Fibroblast of lung (primary cell): ENCODE measurements at regions not wholly inside any gene's neighbourhood (a gene's known extent, or its start where the extent isn't known, plus 50 kb on each side); places are given as distances from the start of the nearest gene placed in this dataset.

Experiments
- DNase-seq, 2 donors: peaks; one replicate each; pipeline versions ENCODE4 v3.0.0 to v3.0.0-alpha.2; 2010; ENCODE audit warnings: low read depth in 2 of 2
- H2AFZ ChIP-seq: 2 replicates; pipeline ENCODE4 v1.5.1; 2012; ENCODE audit warnings: low read length, control low read depth, inconsistent platforms
- H3K27ac ChIP-seq: 2 replicates; pipeline ENCODE4 v1.5.1; 2011; ENCODE audit warnings: low read length, control low read depth; ENCODE audit not compliant: insufficient read depth
- H3K27me3 ChIP-seq: 2 replicates; pipeline ENCODE4 v1.5.1; 2011; ENCODE audit warnings: mild to moderate bottlenecking, low read length; ENCODE audit not compliant: control insufficient read depth, insufficient read depth
- H3K36me3 ChIP-seq: 2 replicates; pipeline ENCODE4 v1.5.1; 2011; ENCODE audit warnings: low read length; ENCODE audit not compliant: control insufficient read depth, insufficient read depth
- H3K4me1 ChIP-seq: 2 replicates; pipeline ENCODE4 v1.5.1; 2011; ENCODE audit warnings: low read length; ENCODE audit not compliant: control insufficient read depth, insufficient read depth; ENCODE audit errors: extremely low read depth
- H3K4me2 ChIP-seq: 2 replicates; pipeline ENCODE4 v1.5.1; 2011; ENCODE audit warnings: low read length, control low read depth; ENCODE audit not compliant: insufficient read depth; ENCODE audit errors: extremely low read depth
- H3K4me3 ChIP-seq, 4 experiments: fragments of 200-600 bp in 1 of 4; sonication (generic) in 1 of 4; replicated peaks in 1 of 4; 2 replicates each; pipeline ENCODE4 v1.5.1; 2011 to 2016; ENCODE audit warnings: low read length in 4 of 4, low read depth in 3 of 4, mild to moderate bottlenecking in 3 of 4, control low read depth in 2 of 4, inconsistent platforms in 1 of 4, mixed read lengths in 1 of 4; ENCODE audit not compliant: insufficient read depth in 1 of 4; ENCODE audit errors: control extremely low read depth in 1 of 4
- H3K79me2 ChIP-seq: 2 replicates; pipeline ENCODE4 v1.5.1; 2012; ENCODE audit warnings: mild to moderate bottlenecking, low read length, inconsistent platforms; ENCODE audit not compliant: control insufficient read depth, insufficient read depth
- H3K9ac ChIP-seq: 2 replicates; pipeline ENCODE4 v1.5.1; 2011; ENCODE audit warnings: mild to moderate bottlenecking, low read length, control low read depth; ENCODE audit not compliant: insufficient read depth
- H3K9me3 ChIP-seq: 2 replicates; pipeline ENCODE4 v1.5.1; 2012; ENCODE audit warnings: low read depth, low read length; ENCODE audit not compliant: control insufficient read depth, insufficient read depth
- H4K20me1 ChIP-seq: 2 replicates; pipeline ENCODE4 v1.5.1; 2011; ENCODE audit warnings: low read length; ENCODE audit not compliant: control insufficient read depth, insufficient read depth; ENCODE audit errors: extremely low read depth
- CTCF ChIP-seq, 2 donors: IDR thresholded peaks in 1 of 2; conservative IDR thresholded peaks in 1 of 2; 1 replicate in 1 of 2; 2 replicates in 1 of 2; pipeline ENCODE4 v1.5.1; 2011 to 2012; ENCODE audit warnings: low read length in 2 of 2, control low read depth in 1 of 2, inconsistent platforms in 1 of 2, low read depth in 1 of 2, mild to moderate bottlenecking in 1 of 2
- EZH2 ChIP-seq: IDR thresholded peaks from 2 replicates; pipeline ENCODE4 v1.5.1; 2012; ENCODE audit warnings: low read length, control low read depth, mild to moderate bottlenecking; ENCODE audit errors: missing control alignments

GRCh38 chr15:93327364-93327763 lies 238.4 kb upstream of the RGMA start:
- no peaks in the 10 kb centered on the region for H4K20me1 ChIP-seq
- H2AFZ ChIP-seq, result no peak overlapping the region
- no peak for DNase-seq
- H3K9me3 ChIP-seq, result no peaks in the 10 kb centered on the region
- H3K9ac ChIP-seq, result no peak overlapping the region
- no peaks in the 10 kb centered on the region for H3K27me3 ChIP-seq
- no peak overlapping the region for H3K27ac ChIP-seq
- H3K4me1 ChIP-seq, result no peaks in the 10 kb centered on the region
- H3K36me3 ChIP-seq, result no peaks in the 10 kb centered on the region
- H3K4me3 ChIP-seq, result no peak overlapping the region
- no peak for TF ChIP-seq CTCF (conservative IDR thresholded peaks at IDR 0.05 in 1 of 2, IDR thresholded peaks at IDR 0.05 in 1 of 2; ENCODE audit: low read depth in 1 of 2, low read length in 2 of 2)
- TF ChIP-seq EZH2, result no peak
- H3K4me2 ChIP-seq, result no peak overlapping the region
- no peaks in the 10 kb centered on the region for H3K79me2 ChIP-seq

- Histone ChIP-seq H3K9me3 (no peaks in the 10 kb centered on the region), H4K20me1 (no peaks in the 10 kb centered on the region), H3K9ac (no peak overlapping the region), H2AFZ (no peak overlapping the region), H3K27me3 (no peaks in the 10 kb centered on the region), H3K27ac (no peak overlapping the region), H3K4me3 (no peak overlapping the region), H3K79me2 (no peaks in the 10 kb centered on the region), H3K4me2 (no peak overlapping the region), H3K36me3 (no peaks in the 10 kb centered on the region), H3K4me1 (no peaks in the 10 kb centered on the region)
- peak in 1 of 2 donors; percentile 10 for DNase-seq
- TF ChIP-seq EZH2 (no peak), CTCF (conservative IDR thresholded peaks at IDR 0.05 in 1 of 2, IDR thresholded peaks at IDR 0.05 in 1 of 2; ENCODE audit: low read depth in 1 of 2, low read length in 2 of 2) (no peak)
Observed at GRCh38 chr15:93324186-93324975, 235.4 kb upstream of the RGMA start.

DNA sequence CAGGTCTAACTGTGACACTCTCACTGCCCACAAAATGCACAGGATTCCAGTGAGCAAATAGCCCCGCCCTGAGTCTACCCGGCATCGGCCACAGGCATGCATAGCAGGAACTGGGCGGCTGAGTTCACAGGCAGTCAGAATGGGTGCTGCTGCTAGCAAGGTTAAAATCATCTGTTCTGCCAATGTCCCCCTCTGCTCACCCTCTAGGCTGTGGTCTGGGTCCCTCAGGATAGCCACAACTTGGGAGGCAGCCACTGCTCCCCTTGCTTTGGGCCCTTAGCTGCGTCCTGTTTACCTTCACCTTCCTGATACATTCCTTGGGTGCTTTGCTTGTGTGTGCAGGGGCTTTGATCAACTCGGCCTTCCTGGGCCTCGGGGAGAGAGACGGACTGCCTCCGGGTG lies 232.9 kb upstream of the RGMA start:
- H3K36me3 ChIP-seq, result no peaks in the 10 kb centered on the region
- no peak overlapping the region for H3K4me2 ChIP-seq
- no peaks in the 10 kb centered on the region for H3K79me2 ChIP-seq
- no peaks in the 10 kb centered on the region for H3K4me1 ChIP-seq
- no peaks in the 10 kb centered on the region for H3K9me3 ChIP-seq
- H2AFZ ChIP-seq, result no peak overlapping the region
- H3K9ac ChIP-seq, result no peak overlapping the region
- DNase-seq, result peak in 1 of 2 donors; percentile 56
- no peaks in the 10 kb centered on the region for H4K20me1 ChIP-seq
- no peak overlapping the region for H3K27ac ChIP-seq
- no peaks in the 10 kb centered on the region for H3K27me3 ChIP-seq
- no peak overlapping the region for H3K4me3 ChIP-seq
- TF ChIP-seq CTCF (conservative IDR thresholded peaks at IDR 0.05 in 1 of 2, IDR thresholded peaks at IDR 0.05 in 1 of 2; ENCODE audit: low read depth in 1 of 2, low read length in 2 of 2) (no peak), EZH2 (no peak)
